ENCODE measurements at regions not wholly inside any gene's neighbourhood (a gene's known extent, or its start where the extent isn't known, plus 50 kb on each side); places are given as distances from the start of the nearest gene placed in this dataset.

DNA sequence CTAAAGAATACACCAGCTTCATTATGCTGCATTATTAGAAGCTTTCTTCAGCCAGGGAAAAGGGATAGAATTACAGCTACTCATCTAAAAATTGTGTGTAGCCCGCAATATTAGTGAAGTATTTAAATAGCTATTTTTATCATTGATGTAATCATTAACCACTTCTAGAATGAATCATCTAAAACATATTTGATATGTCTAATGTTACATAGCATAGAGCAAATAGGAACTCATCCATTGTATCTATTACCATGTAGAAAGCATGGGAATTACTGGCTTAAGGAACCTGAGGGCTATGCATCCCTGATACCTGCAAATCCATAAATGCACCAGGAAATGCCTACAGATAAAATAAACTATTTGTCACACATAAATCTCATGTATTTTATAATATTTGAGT is 54.5 kb upstream of the VGLL3 start:
- DNase-seq (ENCODE audit: low read depth in 4 of 4, low spot score in 3 of 4): no peak

DNA sequence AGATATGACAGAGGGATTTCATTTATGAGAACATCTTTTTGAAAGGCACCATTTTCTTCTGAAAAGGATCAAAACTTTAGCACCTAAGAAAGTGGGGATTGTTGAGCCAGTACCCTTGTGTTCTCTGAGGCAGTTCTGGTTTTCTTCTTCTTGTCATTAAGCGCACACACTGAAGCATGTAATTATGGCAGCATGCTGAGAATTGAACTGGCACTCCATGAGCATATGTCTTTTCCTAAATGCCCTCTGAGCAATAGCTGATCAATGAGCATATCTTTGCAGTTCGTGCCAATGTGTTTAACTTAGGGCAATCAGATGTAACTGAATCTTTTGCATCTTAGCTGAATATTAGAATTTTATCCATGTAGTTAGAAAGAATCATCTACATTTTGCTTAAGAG is 53.9 kb upstream of the VGLL3 start:
- DNase-seq (ENCODE audit: low read depth in 4 of 4, low spot score in 3 of 4): no peak

DNA sequence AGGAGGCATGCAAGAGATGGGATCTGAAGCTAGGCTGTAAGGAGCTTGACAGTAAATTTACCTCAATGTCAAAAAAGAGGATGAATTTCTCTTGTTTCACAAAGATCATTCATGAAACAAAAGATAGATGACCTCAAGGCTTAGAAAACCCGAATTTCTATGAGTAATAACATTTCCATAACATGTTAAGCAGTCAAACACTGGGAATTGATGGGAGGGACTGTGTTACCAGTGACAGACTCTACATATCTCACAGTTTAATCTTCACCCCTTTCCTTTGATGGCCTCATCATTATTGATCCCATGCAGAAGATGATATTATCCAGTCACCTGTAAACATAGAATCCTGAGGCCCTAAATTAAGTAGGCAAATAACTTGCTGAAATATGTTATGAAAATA is 53.5 kb upstream of the VGLL3 start:
- no peak for DNase-seq (ENCODE audit: low read depth in 4 of 4, low spot score in 3 of 4)

DNA sequence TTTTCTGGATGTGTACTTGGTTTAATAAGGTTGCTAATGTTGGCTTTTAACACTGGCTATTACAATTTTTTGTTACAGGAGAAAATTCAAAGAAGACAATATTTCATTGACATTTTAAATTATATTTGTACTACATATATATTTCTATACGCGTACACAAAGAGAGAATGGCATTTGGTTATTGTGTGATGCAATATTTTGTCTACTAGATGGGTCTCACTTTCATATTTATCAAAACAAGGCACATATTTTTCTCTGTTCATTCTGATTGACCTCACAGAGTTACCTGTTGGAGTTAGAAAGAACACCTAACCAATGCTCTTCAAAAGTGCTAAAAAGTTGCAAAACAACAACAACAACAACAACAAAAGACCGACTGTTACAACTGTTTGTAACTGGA is 50.2 kb upstream of the VGLL3 start:
- no peak for DNase-seq (ENCODE audit: low read depth in 4 of 4, low spot score in 3 of 4)

All from left renal pelvis (tissue), 4 donors.